CD4-positive, alpha-beta T cell treated with Interleukin-12 subunit alpha and Interleukin-12 subunit beta, for 1 hour (primary cell): ENCODE measurements at regions not wholly inside any gene's neighbourhood (a gene's known extent, or its start where the extent isn't known, plus 50 kb on each side); places are given as distances from the start of the nearest gene placed in this dataset.

Experiments used
- DNase-seq: peaks from one replicate; pipeline ENCODE4 v3.0.0-alpha.2; 2020

DNA sequence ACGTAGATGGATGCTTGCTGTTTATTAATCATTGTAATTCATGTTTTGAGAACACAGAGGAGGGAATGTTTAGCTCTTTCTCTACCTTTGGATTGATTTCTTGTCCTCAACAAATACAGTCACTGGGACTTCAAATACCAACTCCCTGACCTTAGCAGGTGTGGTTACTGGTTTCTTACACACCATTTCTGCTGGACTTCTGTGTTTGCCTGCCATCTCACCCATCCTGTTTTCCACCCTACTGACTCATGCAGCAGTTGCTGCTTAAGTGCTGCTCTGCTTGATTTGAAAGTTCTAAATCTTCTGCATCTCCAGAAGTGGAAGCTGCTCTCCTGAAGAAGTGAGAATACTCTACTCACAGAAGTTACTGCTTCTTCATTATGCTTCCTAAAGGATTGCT lies 170.3 kb downstream of the ZPLD1 start:
- DNase-seq: no peak

DNA sequence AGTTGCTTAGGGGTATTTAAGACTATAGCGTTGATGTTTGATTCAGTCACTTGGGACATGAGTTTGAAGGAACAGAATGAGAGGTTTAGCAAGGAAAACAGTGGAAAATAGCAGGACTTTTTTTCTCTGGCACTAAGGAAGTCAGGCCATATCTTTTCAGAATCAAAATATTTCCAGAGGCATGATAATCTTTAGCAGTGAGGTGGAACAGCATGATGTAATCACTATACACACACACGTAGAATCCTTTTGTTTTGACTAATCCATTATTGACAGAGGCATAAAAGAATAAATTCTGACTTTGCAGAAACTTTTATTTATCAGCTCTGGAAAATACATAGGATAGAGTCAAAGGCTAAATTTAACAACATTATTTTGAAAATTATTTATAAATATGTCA lies 174.1 kb downstream of the ZPLD1 start:
- DNase-seq: no peak

DNA sequence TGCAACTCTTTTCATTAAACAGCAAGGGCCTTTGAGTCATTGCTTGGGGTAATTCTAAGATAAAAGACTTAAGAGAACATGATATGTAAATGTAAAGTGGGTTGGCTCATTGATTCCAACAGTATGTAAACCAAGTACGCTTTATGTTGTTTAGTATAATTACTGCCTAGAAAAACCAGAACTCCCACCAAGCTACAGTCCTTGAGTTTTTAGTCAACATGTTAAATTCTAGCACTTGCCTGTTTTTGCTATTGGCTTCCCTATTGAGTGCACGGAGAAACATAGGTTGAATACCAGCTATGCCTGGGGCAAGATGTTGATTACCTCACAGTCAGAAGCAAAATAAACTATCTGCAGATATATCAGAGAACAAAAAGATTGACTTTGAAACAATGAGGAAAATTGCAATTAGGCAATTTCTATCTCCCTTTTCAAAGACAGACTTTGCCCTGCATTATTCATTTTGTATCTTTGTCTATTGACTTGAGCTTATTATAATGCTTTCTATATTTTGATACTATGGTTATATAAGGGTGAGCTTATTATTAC lies 179.3 kb downstream of the ZPLD1 start:
- no peak for DNase-seq

DNA sequence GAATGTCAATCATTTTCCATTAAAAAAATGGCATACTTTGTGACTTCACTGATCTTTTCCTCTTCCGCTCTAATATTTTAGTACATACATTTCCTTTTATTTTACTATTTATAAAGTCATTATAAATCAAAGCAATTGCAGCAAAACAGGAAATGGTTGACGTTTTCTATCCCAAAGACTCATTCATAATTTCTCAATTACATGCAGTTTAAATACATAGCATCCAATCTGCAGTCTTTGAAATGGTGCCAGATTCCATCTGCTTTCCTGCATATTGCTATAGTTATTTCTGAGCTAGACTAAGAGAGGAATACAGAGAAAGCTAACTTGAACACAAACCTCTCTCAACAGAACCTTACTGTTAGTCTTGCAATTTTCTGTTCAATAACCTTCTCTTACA lies 179.8 kb downstream of the ZPLD1 start:
- DNase-seq: no peak

DNA sequence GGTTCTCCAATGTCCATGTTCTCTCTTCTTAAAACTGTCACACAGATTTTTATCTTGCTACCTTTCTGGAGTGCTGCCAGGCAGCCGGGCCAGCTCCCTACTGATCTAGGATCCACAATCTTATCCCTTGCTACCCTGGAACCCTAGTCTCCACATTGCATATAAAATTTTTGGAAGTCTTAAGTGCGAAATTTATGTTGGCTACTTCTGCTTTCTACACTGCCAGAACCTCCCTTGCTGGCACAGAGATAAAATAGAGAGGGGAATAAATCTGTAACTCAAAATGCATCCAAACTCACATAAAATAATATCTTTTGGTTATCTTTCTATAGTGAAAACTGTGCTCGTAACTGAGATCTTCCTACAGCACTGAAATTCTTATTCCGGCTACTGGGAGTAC lies 182.6 kb downstream of the ZPLD1 start:
- DNase-seq: no peak

DNA sequence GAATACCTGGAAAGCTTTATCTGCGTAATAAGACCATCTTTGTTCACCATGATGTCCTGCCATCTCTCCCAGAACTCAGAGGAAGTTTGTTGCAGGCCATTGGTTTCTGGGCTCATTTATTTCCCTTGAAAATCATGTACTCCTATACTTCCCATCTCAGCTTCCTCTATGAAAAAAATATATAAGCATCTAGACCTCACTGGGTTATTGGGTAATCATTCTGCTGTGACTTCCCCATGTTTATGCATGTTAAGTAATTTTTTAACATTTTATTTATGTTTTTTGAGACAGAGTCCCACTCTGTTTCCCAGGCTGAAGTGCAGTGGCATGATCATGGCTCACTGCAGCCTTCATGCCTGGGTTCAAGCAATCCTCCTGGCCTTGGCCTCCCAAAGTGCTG lies 184.5 kb downstream of the ZPLD1 start:
- no peak for DNase-seq

DNA sequence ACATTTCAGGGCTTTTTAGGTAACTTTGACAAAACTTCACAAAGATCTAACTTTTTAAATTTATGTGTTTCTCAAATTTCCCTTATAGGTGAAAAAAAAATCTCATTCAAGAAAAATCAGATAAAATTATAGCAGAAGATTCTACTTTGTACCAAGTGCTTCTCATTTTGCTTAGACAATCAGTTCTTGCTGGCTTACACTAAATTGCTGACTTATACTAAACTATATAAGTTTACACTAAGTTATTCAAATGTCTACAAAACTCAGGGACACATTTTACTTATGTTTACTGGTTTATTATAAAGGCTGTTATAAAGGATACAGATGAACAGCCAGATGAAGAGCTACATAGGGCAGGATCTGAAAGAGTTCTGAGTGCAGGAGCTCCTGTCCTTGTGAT lies 195.1 kb downstream of the ZPLD1 start:
- DNase-seq: no peak

DNA sequence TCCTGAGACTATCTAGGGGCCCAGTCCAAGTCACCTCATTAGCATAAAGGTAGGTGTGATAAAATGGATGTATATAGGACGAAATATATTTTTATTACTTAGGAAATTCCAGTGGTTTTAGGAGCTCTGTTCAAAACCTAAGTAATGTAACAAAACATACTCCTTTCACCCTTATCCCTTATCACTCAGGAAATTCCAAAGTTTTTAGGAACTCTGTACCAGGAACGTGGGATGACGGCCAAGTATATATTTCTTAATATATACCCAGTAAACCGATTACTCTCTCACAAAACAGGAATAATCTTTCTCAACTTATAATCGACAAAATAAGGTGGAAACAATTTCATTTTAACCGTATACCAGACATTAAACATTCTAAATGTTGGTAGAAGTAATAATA lies 195.7 kb downstream of the ZPLD1 start:
- DNase-seq: no peak

DNA sequence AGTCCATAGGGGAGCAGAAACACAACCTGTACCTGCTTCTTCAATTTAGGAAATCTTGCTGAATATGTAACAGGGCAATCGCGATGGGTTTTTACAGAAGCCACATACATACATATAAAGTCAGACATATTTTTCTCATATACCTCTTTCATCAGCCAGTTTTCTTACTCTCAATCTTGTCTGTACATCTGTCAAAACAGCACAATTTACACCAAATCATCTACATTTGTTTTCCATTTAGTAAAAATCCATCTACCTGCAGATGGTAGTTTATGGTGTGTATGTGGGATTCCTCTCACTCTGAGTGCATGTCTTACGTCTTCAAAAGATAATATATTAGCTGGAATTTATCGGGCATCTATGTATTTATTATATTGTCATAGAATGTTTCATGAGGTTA lies 208.7 kb downstream of the ZPLD1 start:
- no peak for DNase-seq

DNA sequence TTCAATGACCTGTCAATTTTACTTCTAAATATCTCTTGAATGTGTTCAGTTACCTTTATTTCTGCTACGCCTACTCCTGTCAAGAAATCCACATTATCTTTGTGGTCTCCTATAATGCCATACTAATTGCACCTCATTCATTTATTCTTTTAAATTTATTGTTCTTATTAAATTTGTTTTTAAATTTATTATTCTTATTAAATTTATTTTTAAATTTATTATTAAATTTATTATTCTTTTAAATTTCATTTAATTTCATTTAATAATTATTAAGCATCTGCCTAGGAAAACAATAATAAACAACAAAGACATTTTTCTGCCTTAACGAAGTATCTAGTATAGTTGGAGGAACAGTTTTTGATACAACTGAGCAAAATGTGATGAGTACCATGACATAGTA lies 211.7 kb downstream of the ZPLD1 start:
- no peak for DNase-seq

DNA sequence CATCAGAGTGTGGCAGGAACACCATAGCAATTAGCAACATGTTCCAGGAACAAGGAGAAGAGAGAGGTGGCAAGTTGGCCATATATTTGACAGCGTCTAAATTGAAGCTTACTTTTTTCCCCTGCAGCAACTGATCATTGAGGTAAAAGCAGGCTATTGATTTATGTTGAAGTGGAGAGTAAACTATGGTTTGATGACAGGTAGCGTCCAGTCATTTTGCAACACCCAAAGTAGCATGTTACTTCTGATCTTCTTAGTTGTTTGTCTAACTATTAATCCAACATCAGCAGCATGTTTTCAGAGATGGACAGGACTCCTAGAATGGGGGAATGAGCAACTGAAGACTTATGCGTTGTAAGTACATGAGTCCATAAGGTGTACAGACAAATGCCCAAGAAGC lies 225.8 kb downstream of the ZPLD1 start:
- DNase-seq: no peak

DNA sequence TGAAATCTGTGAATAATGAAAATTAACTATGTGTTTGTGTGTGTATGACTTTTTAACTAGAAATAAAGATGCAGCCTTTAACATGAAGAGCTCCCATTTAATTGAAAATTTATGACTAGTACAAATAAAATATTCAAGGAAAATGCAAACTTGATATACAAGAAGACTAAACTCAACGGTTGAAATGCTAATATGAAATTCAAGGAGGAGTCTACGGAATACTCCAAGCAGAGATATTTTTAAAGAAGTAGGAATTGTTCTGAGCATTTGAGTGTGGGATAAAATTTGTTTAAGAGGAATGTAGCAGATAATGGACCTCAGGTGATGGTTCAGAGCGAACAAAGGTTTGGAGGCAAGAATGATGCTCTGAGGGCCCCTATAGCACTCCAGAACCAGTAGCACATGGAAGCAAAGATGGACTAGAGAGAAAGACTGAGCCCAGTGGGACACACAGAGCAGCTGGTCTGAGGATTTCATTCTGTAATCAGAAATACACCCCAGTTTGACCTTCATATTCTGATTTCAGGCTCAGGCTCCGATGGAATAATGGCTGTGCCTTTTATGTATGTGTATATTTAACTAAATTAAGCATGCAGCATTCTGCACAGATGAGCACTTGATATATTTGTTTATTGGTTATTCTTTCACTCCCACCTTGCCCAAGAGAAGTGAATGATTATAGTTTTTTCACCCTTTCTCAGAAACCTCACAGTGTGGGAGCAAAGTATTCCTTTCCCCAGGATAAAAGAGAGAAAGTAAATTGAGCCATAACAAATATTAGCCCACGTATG lies 227.1 kb downstream of the ZPLD1 start:
- DNase-seq: no peak

DNA sequence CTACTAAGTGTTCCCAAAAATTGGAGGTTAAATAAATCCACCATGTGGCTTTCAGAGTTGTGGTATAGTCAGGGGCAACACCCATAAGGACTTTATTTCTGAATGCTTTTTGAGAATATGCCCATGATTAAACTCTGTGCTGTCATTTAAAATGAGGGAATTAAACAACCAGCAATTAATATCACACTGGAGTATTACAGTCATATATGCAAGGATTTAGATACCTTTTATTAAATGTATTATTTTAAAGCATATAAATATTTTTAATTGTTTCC lies 227.6 kb downstream of the ZPLD1 start:
- no peak for DNase-seq

DNA sequence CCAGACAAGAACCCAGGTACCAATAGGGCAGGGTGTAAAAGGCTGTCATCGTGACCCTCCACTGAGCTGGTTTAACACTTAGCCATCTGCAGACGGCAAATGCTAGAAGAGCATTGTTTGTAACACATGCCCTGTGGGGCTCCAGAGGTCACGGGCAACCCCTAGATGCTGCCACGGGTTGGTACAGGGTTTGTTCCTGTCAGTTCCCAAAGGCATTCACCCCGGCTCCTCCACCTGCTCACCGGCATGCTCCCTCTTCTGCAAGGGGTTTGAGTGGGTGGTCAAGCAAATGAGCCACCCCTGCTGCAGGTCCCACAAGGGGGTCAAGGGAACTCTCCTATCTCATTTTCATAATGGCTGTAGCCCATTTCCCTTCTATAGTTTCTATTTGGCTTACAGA lies 229.3 kb downstream of the ZPLD1 start:
- no peak for DNase-seq

DNA sequence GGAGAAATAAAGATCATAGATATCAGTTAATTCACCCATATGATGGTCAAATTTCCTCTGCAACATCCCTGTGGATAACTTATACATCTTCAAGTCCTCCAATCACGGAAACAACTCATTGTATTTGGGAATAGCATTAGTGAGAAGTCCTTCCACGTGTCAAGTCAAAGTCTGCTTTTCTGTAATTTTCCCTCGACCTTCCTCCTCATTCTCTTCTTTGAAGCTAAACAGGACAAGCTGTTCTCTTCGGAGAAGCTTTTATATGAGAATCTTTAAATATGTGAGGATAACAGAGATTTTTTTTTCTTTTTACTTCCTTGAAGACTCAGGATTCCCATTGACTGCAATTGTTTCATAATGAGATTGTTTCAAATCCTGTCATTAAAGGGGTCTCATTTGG lies 230.4 kb downstream of the ZPLD1 start:
- DNase-seq: no peak

DNA sequence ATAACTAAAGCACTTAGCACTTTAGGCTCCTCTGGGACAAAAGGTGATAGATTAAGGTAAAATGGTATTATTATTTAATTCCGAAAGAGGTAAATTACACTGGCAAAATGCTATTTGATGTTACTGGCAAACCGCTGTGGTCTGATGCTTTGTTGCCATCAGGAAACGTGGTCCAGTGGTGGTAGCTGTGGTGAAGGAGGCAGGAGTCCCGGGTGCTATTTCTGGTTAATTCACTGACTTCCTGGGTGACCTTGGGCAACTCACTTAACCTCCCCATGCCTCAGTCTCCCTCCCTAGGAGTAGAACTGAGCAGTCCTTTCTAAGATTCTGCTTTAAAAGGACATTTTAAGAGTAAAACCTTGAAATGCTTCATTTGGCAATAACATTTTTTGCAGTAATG lies 233.4 kb downstream of the ZPLD1 start:
- DNase-seq: no peak

DNA sequence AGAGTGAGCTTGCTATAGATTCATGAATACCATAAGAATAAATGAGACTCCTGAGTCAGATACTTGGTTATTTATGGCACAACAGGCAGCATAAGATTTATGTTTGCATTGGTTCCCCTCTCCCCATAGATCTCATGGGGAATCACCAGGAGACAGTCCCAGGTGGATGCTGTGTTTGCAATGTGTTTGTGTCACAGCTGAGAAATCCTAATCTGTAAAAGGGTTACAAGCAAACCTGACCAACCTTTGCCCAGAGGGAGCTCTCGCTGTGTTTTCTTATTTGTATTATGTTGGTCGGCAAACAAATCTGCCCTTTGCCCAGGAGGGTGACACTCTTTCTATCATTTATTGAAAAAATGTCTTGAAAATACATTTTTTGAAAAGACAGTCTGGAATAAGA lies 236.2 kb downstream of the ZPLD1 start:
- DNase-seq: no peak

DNA sequence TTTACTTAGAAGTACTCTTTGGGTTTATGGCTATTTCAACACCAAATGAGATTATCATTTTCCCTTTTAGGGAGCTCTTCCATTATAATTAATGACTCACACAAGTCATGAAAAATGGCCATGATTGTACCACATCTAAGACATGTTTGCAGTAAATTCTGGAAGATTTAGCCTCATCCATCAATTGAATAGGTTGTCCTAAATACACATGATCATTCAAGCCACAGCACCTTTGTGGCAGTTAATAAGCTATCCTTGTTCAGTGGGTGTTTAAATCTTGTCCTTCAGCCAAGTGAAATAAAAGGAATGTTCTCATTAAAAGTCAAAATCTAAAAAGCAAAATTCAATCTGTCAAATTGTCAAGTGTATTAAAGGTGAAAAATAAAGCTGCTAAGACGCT lies 237.5 kb downstream of the ZPLD1 start:
- no peak for DNase-seq

DNA sequence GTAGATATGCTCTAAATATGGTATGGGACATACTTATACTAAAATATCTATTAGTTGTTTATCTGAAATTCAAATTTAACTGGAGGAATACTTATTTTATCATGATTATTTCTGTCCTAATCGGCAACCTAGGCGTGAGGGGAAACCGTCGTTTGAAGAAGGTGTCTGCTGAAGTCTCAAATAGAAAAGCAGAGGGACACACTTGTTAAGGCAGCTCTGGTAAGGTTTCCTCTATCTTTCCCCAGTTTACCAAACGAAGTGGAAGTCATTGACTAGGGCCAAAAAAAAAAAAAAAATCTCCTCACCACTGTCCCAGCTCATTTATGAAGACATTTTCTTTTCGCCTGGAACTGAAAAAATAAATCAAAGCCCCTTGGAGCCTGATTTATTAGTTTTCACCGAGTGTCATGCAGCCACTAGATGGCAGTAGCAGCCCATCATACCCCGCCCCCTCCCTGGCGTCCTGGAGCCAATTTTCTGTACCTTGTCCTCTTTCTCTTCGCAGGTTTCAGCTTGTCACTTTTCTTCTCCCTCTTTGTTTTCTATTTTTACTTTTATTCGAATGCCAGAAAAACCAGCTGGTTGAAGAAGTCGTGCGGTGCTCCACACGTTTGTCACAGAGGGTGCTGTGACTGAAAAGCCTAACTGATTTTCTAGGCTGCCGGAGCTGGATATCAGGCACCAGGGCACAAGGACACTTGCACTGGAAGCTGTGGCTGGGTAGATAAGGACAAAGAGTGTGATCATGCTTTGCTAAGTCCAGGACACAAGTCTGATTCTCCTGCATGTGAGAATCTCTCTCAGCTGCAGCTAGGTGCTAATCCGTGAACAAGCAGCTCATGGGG lies 238.7 kb downstream of the ZPLD1 start:
- peak; percentile 50 for DNase-seq

DNA sequence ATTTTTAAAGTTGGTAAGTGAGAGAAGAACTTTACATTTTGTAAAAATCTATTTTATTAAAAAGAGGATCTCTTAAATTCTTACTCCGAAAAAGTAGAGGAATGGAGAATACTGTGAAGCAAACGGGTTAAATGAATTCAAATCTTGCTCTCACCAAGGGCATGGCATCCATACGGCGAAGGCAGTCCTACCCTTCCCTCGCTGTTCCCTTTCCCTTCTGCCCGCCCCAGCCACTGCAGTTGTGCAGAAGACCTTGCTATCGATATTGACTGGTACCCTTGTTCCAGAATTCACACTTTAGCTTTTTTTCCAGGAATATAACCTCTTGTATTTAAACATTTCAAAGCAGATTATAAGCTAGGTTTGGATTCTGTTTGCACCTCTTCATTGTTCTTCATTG lies 239.5 kb downstream of the ZPLD1 start:
- no peak for DNase-seq

DNA sequence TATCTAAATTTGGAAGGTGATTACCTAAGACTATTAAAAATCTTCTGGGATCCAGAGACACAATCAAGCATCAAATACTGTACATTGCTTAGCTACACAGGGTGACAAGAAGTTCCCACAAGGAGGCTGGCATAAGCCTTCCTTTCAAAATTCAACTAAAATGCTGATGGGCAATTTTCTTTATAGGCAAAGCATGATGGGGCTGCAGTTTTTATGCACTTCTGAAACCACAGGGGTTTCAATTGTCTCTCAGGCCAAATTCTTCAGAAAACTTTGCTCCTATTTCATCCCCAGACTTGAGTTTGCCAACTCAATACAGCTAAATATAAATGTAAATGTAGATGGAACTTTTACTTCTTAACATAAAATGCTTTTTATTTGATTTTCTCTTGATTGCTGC lies 241.6 kb downstream of the ZPLD1 start:
- DNase-seq: no peak

DNA sequence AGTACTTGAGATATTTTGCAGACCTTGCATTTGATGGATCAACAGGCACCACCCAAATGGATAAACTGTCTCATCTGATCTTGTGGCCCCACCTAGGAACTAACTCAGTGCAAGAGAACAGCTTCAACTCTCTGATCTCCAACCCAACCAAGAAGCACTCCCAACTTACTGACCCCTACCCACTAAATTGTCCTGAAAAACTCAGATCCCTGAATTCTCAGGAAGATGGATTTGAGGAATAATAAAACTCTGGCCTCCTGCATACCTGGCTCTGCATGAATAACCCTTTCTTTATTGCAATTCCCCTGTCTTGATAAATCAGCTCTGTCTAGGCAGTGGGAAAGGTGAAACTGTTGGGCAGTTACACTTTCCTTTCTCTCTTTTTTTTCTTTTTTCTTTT lies 247.9 kb downstream of the ZPLD1 start:
- DNase-seq: no peak

DNA sequence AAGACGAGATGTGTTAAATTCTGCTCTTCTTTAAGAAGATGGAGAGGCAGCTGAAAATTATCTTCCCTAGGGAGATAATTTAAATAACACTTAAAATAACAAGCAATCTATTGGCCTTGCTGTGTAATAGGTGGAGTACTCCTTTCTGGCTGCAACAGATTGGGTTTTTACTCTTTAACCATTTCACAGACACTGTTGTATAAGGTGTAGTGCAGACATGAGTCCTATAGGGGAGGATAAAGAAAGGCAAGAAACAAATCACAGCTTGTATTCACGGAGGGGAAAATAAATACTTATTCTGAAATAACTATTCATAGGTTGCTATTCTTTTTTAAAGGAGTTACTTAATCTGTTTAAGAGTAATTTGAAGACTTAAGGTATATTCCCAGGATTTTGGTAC lies 252.0 kb downstream of the ZPLD1 start:
- DNase-seq: no peak

DNA sequence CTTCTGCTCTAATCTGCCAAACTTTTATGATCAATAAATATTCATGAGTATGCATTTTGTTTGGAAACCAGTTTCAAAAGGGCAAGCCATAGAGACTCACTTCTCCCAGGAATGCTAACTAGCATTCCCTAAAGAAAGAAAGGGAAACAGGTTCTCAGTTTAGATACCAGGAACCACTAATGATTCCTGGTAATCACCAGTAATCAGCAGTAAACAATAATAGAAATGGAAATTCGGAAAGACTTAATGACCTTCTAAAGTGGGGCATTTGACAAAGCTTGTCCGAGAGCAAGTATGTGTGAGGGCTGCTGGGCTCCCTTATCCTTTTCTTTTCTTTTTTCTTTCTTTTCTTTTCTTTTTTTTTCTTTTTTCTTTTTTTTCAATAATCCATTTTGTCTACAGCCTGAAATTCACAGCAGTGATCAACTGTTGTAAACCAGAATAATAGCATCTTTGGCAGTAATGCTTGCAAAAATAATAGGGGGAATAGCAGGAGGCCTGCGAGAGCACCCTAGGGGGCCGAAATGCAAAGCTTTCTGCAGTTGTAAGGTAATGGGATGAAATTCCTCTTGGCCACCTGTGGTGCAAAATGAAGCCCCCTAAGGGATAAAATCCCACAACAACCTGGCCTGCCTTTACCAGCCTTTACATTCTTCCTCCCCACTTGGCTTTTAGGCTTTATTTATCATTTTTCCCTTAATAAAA lies 253.2 kb downstream of the ZPLD1 start:
- no peak for DNase-seq
